Muscle of arm (tissue), 1 donor: ENCODE measurements at regions not wholly inside any gene's neighbourhood (a gene's known extent, or its start where the extent isn't known, plus 50 kb on each side); places are given as distances from the start of the nearest gene placed in this dataset.
"Not testable (repeated sequence)": the region's sequence is repeated elsewhere in the genome, so short reads cannot be mapped to it uniquely, and the experiment has no call there.

Source experiments
- DNase-seq: peaks from one replicate; pipeline ENCODE4 v3.0.0-alpha.2; 2013

DNA sequence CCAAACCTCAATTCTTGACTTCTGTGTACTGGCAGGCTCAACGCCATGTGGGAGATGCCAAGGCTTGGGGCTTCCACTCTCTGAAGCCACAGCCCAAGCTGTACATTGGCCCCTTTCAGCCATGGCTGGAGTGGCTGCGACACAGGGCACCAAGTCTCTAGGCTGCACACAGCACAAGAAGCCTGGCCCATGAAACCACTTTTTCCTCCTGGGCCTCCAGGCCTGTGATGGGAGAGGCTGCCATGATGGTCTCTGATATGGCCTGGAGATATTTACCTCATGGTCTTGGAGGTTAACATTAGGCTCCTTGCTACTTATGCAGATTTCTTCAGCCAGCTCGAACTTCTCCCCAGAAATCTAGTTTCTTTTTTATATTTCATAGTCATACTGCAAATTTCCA, 724.1 kb downstream of the RNF144A start:
- DNase-seq = not testable (repeated sequence)

DNA sequence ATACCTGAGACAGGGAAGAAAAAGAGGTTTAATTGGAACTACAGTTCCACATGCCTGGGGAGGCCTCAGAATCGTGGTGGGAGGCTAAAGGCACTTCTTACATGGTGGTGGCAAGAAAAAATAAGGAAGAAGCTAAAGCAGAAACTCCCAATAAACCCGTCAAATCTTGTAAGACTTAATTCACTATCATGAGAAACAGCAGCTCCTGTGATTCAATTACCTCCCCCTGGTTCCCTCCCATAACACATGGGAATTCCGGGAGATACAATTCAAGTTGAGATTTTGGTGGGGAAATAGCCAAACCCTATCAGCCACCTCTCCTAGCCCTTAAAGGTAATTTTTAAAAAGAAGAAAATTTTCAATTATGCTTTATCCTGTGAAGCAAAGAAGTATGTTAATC, 728.8 kb downstream of the RNF144A start:
- no peak for DNase-seq

DNA sequence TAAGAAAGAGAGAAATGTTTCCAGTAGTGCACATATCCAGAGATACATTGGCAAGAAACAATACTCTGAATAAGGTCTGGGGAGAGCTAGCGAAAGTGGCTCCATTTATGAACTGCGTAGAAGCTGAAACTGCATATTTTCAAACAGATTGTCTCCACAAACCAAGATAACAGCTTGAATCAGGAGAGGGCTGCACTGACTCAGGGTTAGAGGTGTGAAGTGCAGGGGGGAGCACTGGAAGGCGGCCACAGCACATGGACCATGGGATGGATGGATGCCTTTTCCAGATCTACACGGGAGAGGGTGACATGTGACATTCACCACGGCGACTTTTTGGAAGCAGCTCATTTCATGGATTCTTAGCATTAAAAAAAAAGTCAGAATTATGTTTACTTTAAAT, 729.4 kb downstream of the RNF144A start:
- DNase-seq = no peak

DNA sequence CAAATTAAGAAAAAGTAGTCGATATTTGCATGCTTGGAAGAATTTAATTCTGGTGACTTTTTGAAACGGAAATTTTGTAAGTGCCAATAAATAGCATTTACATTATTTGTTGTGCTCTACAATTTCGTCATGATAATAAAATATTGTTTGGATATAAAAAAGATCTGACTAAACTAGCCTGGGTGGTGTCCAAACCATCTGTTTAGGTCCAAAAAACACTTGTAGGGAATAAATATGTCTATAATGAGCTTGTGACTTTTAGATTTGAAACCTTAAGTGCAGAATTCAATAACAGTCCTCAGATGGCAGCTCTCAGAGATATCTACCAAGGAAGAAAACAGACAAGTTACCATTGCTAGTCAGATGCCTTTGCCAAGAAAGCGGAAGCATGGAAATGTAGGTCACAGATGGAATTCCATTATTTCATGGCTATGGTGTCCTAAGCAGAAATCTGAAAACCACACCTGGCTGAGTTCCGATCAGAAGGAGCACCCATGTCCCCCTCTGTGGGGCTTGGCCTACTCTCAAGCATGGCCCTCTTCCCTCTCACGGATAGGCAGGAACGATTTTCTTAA, 731.1 kb downstream of the RNF144A start:
- no peak for DNase-seq

DNA sequence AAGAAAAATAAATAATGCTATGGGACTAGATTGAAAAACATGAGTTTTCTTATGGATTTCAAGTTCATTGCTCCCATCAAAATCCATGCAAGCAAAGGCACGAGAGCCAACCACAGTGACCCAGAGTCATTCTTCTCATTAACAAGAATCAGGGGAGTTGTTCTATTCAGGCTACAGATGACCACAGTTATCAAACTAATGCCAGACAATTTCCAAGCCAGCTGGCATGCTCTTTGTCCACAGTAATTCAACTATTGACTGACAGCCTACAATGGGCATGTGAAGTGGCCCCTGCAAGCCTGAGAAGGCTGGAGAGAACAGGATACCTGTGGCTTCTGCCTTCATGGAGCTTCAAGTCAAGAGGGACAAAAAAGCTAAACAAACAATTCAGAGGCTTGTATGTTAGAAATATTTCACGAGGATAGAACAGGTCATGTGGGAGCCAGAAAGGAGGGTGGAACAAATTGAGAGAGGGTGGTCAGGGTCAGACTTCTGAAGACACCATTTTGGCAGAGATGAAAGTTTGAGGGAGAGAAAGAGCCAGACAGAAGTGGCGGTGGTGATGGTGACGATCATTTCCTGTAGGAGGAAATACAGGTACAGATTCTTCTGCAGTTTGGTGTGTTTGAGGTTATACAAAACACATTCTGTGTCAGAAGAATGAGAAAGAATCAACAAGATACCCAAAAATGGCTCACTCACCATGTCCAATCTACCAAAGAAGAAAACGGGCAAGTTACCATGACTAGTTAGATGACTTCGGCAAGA, 732.4 kb downstream of the RNF144A start:
- no peak for DNase-seq

DNA sequence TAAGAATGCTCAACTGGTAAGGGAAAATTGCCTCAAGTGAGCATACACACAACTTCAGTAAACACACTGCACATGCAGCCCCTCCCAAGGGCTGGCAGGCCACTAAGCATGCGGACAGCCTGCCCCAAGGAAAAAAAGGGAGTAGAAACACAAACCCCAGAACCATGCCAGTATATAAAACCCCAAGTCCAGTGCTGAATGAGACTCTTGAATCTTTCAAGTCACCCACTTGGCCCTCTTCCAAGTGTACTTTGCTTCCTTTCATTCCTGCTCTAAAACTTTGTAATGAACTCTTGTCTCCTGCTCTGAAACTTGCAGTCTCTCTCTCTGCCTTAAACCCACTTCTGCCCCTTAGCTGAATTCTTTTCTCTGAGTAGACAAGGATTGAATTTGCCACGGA, 736.4 kb downstream of the RNF144A start:
- DNase-seq = no peak

DNA sequence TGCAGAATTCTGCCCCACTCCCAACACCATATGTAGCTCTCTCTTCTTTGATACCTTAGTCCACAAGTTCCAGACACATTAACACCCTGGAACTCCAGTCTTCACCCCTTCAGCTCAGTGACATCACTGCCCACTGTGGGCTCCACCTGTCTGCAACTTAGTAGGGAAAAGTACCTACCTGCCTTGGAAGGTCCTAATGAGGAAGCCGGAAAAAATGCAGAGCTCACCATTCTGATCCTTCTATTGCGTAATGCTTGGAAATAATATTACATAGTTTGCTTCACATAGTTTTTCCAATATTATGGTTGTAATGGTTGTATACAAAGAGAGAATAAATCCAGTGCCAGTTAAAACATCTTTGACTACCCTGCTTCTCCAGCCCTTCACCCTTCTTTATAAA, 738.4 kb downstream of the RNF144A start:
- no peak for DNase-seq

DNA sequence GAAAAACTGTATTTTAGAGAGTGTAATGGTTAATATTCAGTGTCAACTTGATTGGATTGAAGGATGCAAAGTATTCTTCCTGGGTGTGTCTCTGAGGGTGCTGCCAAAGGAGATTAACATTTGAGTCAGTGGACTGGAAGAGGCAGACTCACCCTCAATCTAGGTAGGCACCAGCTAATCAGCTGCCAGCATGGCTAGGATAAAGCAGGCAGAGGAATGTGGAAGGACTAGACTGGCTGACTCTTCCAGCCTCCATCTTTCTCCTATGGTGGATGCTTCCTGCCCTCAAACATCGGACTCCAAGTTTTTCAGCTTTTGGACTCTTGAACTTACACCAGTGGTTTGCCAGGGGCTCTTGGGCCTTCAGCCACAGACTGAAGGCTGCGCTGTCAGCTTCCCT, 740.3 kb downstream of the RNF144A start:
- not testable (repeated sequence) for DNase-seq

DNA sequence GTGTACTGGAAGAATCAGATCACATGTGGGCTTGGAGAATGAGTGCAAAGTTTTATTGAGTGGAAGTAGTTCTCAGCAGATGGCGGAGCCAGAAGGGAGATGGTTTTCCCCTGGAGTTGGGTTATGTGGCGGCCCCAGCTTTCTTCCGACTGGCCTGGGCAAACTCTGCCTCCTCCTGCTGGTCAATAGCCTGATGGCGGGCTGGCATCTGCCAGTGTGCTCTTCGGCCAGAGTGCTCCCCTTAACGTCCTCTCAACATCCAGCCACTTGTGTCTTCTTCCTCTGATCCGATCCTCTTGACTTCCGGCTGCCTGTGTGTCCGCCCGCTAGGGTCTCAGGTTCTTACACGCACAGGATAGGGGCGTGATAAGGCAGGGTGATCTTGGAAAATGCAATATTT, 741.3 kb downstream of the RNF144A start:
- DNase-seq = no peak

DNA sequence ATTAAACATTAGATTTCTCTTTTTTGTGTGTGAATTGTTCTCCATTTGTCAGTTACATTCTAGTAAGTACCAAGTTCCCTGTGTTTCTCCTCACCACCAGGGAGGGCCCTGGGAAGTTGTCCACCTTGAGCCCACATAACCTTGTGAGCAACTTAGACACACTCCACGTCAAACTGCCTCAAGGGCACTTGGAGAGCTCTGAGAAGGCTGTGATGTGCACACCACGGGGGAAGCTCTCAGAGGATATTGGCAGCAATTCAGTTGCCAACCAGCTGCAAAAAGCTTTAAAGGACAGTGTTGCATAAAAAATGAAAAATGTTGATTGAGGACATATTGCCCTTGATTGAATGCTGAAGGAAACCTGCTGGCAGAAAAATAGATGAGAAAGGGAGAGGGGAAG, 743.6 kb downstream of the RNF144A start:
- no peak for DNase-seq

DNA sequence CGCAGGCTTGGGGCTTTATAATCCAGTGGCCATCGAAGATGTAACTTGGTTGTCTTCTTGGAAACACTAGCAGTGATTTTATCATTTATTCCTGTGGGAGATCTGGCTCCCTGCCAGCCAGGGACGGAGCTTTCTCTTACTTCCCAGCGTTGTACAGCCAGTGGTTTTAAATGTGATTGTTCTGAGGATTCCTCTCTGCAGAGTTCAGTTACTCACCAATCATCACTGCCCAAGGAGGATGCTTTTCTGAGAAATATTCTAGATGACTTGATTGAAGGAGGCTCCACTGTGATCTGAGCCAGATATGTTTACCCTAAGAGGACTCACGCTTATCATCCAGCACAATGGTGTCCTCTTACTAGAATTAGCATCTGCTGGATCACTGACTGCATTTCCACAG, 744.3 kb downstream of the RNF144A start:
- no peak for DNase-seq

DNA sequence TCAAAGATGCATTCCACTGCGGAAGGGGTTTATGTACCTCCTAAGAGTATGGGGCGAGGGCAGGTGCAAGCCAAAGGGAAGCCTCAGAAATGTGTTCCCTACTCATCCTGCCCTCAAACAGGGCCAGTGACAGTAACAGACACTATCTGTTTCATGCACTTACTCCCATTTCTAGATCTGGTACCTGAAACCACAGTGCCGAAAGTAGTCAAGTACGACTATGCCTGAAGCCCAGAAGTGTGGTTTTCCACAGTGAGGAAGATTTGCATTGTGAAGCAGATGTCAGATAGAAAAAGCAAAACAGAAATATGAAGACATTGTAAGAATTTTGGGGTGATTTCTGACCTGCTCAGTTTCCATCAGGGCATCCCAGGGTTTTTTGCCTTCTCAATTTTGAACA, 748.7 kb downstream of the RNF144A start:
- no peak for DNase-seq

DNA sequence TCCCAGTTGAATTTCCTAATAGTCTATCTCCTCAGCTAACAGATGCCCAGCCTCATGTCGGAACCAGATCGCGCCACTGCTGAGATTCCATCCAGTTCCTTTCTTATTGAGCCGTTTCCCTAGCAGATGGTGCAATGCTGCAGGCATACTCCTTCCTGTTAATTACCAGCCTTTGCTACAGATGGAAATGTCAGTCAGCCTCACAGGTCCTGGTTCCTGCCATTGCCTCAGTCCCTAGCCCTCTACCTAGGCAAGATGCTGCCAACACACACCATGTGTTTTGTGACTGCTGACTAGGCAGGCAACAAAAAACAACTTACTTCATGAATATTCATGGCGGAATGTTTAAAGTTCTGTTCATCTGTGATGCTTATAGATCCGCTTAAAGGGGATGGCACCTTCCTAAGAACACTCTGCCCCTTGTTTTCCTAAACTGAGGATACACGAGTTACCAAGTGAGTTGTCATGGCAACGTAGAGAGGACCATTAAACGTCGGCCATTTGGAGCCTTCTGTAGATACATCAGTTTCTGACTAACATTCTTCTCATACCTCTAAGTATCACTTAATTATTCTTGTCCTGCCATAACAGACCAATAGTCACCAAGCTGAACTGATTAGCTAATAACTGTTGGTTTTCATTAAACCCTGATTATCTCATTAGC, 749.5 kb downstream of the RNF144A start:
- no peak for DNase-seq

DNA sequence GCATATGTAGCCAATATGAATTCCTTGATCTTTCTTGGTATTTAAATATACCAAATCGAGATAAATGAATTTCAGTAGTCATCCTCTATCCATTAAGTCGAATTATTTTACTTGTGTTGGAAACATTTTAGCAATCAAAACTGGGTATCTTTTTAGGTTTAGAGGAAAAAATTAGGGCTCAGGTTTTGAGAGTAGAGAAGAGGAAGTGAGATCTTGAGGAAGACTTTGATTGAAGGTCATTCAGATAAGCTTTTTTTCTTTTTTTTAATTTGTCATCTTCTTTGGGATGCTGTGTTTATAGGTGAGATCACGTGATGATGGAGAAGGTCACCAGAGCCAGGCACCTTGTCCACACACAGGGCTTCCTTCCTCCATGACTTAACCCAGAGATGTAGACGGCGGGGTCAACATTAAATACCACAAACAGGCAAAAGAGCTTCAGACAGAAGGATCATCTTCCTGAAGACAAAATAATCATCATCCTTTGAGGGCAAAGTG, 750.1 kb downstream of the RNF144A start:
- DNase-seq = no peak

DNA sequence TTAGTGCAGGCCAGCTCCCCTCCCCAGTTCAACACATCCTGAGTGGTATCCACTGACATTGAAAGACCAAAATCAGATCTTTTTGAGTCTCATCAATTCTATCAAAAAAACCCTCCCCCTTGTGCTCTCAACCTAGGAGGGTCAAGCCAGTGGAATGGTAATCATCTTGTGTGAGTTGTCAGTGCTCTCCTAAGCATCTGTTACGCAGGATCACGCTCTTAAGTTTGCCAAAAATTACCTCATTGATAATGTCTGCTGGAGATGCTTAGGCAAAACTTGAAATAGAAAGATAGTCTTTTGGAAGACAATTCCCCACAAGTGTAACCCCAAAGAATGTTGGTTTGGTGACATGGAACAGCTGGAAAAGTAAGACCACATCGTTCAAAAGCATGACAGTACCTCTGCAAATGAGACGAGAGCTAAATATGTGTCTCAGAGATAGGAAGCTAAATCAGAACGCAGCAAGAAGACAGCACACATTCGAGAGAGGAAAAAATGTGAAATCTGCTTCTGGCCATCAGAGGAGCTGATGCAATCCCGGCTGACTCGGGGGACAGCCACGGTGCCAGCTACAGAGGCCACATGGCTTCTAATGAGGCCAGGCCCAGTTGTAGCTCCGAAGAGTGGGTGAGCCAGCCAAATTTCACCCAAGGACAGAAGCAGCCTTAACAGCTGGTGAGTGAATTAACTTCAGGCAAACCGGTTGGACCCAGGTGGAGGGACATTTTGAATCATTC, 753.9 kb downstream of the RNF144A start:
- peak; percentile 33 for DNase-seq

DNA sequence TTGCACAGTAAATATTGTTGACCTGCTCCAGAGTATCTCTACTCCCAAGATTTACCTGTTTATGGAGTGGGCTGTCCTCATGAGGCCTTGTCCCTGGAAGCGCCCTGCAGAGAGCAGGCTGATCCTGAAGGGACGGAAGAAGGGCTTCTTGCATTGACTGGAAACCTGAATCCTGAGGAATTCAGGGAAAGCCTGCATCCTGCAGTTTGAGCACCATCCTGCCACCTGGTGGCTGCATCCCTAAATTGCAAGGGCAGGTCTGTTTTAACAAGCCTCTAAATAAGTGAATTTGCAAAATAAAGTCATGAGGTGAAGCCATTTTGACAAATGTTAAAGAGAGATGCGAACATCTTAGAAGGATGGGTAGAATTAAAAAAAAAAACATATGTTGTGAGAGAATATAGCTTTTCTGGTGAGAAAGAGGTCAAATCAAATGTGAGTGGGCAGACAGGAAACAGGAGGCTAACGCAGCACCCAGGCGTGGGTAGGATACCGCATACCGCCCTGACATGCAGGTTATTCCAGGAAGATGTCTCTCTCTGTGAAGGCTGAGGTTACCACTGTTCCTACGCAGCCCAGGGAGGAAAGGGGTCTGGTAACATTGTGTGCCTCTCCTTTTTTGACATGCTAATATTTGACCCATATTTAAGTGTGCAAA, 754.9 kb downstream of the RNF144A start:
- DNase-seq = no peak

DNA sequence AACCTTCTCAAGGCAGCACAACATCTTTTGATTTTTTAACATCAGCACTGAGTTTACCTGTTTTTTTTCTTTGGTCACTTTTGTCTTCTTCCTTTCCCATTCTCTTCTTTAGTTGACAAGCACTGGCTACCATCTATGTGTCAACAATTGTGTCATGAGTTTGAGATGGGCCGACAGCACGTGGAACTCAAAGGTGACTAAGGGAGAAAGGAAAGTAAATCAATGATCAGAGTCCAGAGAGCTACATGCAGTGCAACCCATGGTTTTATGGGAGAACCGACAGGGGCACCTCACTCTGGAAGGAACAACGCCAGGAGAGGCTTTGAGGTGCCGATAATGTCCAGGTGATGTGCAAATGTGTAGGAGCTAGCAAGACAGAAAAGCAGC, 755.5 kb downstream of the RNF144A start:
- DNase-seq = no peak

DNA sequence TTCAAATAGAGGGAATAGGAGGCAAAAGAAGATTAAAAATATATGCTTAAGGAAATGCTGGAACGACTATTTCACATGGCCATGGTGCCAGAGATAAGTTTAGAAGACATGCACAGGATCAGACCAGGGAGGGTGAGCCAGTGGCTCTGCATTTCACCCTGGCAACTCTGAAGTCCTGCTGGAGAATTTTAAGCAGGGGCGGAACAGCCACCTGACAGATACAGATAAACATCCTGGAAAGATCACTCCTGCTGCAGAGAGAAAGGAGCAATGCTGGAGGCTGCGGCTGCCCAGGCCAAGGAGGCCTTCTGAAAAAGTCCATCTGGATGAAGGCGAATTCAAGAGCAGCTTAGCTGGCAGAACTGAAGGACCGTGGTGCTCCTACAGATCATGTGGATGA, 755.9 kb downstream of the RNF144A start:
- DNase-seq = no peak

DNA sequence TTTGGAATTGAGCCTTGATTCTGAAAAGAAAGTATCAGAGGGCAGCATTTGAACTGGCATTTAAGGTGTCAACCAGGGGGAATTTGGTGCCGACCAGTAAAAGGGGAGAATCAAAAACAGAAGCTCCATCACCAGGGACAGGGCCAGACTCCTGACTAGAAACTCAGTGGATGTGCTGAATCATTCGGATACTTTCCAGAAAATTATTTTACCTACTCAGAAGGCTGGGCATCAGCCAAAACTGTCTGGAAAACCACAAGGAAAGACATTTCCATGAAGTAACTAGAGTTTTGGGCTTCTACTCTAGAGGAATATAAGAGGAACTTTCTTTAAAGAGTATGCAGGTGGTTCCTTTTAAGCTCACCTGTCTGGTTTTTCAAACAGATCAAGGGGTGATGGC, 756.6 kb downstream of the RNF144A start:
- DNase-seq = no peak

DNA sequence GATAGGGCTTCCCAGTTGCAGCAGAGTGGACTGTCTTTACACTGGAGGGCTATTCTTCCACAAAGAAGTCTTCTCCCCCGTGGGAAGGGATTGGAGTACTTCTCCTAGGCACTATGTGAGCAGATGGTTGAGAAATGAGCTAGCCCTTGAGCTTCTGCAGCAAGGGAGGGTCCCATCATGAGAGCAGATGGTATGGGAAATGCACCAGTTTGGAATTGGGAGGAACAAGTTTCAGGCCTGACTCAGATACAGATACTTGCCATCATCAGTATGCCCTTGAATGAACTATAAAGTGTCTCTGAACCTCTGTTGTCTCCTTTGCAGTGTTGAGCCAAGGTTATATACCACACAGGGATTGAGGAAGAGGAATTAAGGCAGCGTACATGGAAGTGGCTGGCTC, 757.4 kb downstream of the RNF144A start:
- no peak for DNase-seq

DNA sequence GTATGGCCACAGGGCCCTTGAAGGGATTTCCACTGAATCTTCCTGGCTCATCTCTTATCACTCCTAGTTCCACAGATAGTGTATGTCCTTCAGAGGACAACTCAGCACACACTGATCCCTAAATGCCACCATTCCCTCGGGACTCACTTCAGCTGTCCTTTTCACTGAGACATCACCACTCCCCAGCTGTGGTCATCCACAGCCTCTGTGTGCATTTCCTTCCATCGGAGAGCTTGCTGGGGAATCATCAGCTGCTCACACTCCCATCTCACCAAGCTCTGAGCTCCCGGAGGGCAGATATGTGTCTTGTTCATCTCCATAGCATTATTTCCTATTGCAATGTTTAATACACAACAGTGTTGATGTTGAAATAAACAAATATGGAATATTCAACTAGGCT, 759.5 kb downstream of the RNF144A start:
- DNase-seq = no peak

DNA sequence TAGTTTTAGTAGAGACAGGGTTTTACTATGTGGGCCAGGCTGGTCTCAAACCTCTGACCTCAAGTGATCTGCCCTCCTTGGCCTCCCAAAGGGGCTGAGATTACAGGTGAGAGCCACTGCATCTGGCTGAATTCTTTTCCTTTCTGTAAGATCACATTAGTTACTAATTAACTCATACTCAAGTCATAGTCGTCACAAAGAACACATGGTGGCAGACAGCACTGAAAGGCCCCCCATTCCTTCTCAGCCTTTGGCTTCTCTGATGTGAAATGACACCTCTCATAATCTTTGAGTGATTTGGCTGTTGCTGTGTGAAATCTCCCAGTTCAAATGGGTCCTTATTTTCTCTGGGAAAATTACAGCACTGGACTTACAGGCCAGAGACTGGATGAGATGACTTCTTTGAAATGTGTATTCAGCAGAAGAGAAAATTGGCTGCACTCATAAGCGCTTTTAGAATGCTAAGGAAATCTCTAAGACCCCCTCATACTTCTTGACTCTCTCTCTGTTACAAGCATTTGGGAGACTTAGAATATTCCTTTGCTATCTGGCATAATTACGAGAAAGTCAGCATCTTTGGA, 764.8 kb downstream of the RNF144A start:
- DNase-seq = no peak
